Keratinocyte (primary cell): ENCODE measurements at regions not wholly inside any gene's neighbourhood (a gene's known extent, or its start where the extent isn't known, plus 50 kb on each side); places are given as distances from the start of the nearest gene placed in this dataset.

ENCODE experiments used
- CTCF ChIP-seq, 3 experiments: IDR thresholded peaks in 1 of 3; conservative IDR thresholded peaks in 1 of 3; optimal IDR thresholded peaks in 1 of 3; 2 replicates in 2 of 3; 3 replicates in 1 of 3; pipeline versions ENCODE3 to v1.5.1; 2011; ENCODE audit warnings: low read length in 3 of 3, mild to moderate bottlenecking in 3 of 3, moderate library complexity in 2 of 3, control low read depth in 1 of 3, inconsistent platforms in 1 of 3; ENCODE audit not compliant: insufficient read depth in 2 of 3; ENCODE audit errors: extremely low read depth in 1 of 3
- EZH2 ChIP-seq: IDR thresholded peaks from one replicate; pipeline ENCODE4 v1.6.1; 2012; ENCODE audit warnings: inconsistent platforms, mild to moderate bottlenecking, low read length, moderate library complexity

DNA sequence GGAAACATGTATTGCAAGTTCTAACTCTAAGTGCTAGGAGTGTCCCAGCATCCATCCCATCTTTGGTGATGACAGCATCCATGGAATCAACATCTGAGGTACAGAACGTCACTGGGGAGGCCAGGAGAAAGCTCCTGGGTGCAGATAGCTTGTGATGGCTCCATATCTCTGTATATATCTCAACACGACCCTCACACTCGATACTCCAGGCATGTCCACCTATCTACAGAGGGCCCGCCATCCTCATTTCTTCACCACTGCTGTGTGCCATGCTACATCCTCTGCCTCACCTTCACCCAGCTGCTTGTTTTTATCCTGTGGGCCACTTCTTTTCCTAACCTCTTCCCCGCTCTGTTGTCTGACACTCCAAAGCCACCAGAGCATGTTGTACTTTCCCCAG lies 100.4 kb upstream of the SERP2 start:
- TF ChIP-seq CTCF (optimal IDR thresholded peaks at IDR 0.05 in 1 of 3, IDR thresholded peaks at IDR 0.05 in 1 of 3, conservative IDR thresholded peaks at IDR 0.05 in 1 of 3; ENCODE audit: extremely low read depth in 1 of 3, insufficient read depth in 2 of 3, low read length in 3 of 3) (no peak), EZH2 (no peak)
